HUES64 (cell line): ENCODE measurements at regions not wholly inside any gene's neighbourhood (a gene's known extent, or its start where the extent isn't known, plus 50 kb on each side); places are given as distances from the start of the nearest gene placed in this dataset.
A peak's percentile ranks its signal among the peaks of the same experiment; 100 is the strongest.

Experiments
- H3K27ac ChIP-seq: 2 replicates; pipeline ENCODE4 v1.7.0; 2013; ENCODE audit warnings: low read depth, low read length, inconsistent platforms
- H3K27me3 ChIP-seq: 2 replicates; pipeline ENCODE4 v1.6.1; 2013; ENCODE audit warnings: mild to moderate bottlenecking, low read length; ENCODE audit not compliant: insufficient read depth
- H3K36me3 ChIP-seq: 2 replicates; pipeline ENCODE4 v1.6.1; 2013; ENCODE audit warnings: mild to moderate bottlenecking, low read length; ENCODE audit not compliant: insufficient read depth
- H3K4me1 ChIP-seq: 2 replicates; pipeline ENCODE4 v1.6.1; 2013; ENCODE audit warnings: mild to moderate bottlenecking, low read length, moderate library complexity; ENCODE audit not compliant: insufficient read depth
- H3K4me3 ChIP-seq: 2 replicates; pipeline ENCODE4 v1.5.1; 2013; ENCODE audit warnings: mild to moderate bottlenecking, low read length, moderate library complexity
- H3K9ac ChIP-seq: 2 replicates; pipeline ENCODE4 v1.6.1; 2013; ENCODE audit warnings: mild to moderate bottlenecking, low read depth, low read length
- H3K9me3 ChIP-seq: 2 replicates; pipeline ENCODE4 v1.6.1; 2013; ENCODE audit warnings: low read depth, low read length; ENCODE audit not compliant: insufficient read depth
- WGBS: fragments of 150-250, 120-280 bp; methylation state at CpG from one replicate; pipeline ENCODE4 v1.1.7; 2013; ENCODE audit warnings: missing lambda C conversion rate; 5-methylcytosine and 5-hydroxymethylcytosine counted together

GRCh38 chr14:97724265-97724731, 927.1 kb downstream of the VRK1 start:
- Histone ChIP-seq H3K9me3 (no peaks in the 10 kb centered on the region; the same call in 1 of the 2 replicates), H3K4me3 (no peak overlapping the region), H3K27me3 (no peaks in the 10 kb centered on the region), H3K27ac (no peak overlapping the region), H3K4me1 (no peaks in the 10 kb centered on the region), H3K9ac (no peak overlapping the region), H3K36me3 (no peaks in the 10 kb centered on the region)
- WGBS = 91% methylated on average over 9 of the region's 9 CpGs

DNA sequence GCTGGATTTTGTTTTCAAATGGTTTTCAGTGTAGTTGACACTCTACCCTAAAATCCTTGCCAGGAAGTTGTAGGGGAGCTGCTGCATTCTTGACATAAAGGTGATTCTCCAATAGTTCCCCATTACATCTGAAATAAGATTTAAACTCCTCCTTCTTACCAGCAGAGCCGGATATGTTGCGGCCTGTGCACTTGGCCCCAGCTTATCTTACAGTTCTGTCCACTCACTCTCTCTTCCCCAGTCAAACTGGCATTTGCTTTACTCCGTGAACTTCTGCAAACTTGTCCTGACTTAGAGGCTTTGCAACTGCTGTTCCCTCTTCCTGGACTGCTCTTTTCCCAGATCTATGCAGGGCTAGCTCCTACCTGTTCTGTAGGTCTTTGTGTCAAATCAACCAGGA, 929.5 kb downstream of the VRK1 start:
- Histone ChIP-seq H3K27ac (no peak overlapping the region), H3K27me3 (no peaks in the 10 kb centered on the region), H3K36me3 (no peaks in the 10 kb centered on the region), H3K4me1 (no peaks in the 10 kb centered on the region), H3K9me3 (no peaks in the 10 kb centered on the region), H3K9ac (no peak overlapping the region), H3K4me3 (no peak overlapping the region)
- 95% methylated on average over 3 of the region's 3 CpGs for WGBS

- Histone ChIP-seq H3K4me1 (no peaks in the 10 kb centered on the region), H3K4me3 (no peak overlapping the region), H3K36me3 (no peaks in the 10 kb centered on the region), H3K9me3 (no peaks in the 10 kb centered on the region), H3K9ac (no peak overlapping the region), H3K27me3 (no peaks in the 10 kb centered on the region), H3K27ac (no peak overlapping the region)
- 92% methylated on average over 4 of the region's 4 CpGs for WGBS
These were observed 933.5 kb downstream of the VRK1 start for GRCh38 chr14:97730706-97731105.

- Histone ChIP-seq H3K27ac (no peak overlapping the region), H3K27me3 (no peaks in the 10 kb centered on the region), H3K36me3 (no peaks in the 10 kb centered on the region), H3K4me3 (no peak overlapping the region), H3K9me3 (no peaks in the 10 kb centered on the region), H3K4me1 (no peaks in the 10 kb centered on the region), H3K9ac (no peak overlapping the region)
- 95% methylated on average over 2 of the region's 2 CpGs for WGBS
These were observed 934.6 kb downstream of the VRK1 start for GRCh38 chr14:97731800-97732199.

GRCh38 chr14:97747316-97747715, 950.1 kb downstream of the VRK1 start:
- Histone ChIP-seq H3K9ac (no peak overlapping the region), H3K9me3 (peaks cover 5% of the 10 kb centered on the region; the same call in 1 of the 2 replicates), H3K4me3 (peak overlapping the region; percentile 16; the same call in 1 of the 2 replicates), H3K36me3 (no peaks in the 10 kb centered on the region), H3K27ac (peak overlapping the region; percentile 68), H3K27me3 (no peaks in the 10 kb centered on the region), H3K4me1 (peaks cover 14% of the 10 kb centered on the region)
- 37% methylated on average over 2 of the region's 2 CpGs for WGBS

- Histone ChIP-seq H3K27ac (no peak overlapping the region), H3K27me3 (no peaks in the 10 kb centered on the region), H3K9ac (no peak overlapping the region), H3K36me3 (no peaks in the 10 kb centered on the region), H3K4me1 (peaks cover 14% of the 10 kb centered on the region), H3K4me3 (no peak overlapping the region), H3K9me3 (no peaks in the 10 kb centered on the region)
- 95% methylated on average over 3 of the region's 5 CpGs for WGBS
These were observed 951.4 kb downstream of the VRK1 start for GRCh38 chr14:97748616-97749015.

DNA sequence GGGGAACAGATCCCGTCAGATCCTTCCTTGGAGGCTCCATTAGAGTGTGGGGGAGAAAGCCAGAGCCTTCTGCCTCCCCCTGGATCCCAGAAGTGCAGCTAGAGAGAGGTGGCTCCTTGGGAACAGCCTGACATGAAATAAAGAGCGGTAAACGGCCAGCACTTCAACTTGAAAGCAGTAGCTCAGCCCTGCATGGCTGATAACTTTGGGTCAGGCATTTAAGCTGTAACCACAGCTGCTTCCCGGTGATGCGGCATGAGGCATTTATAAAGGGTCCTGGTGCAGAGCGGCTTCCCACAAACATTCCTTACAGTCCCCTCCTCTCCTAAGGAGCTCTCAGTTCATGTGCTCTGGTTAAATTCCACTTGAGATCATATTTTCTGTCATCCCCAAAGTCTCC, 960.3 kb downstream of the VRK1 start:
- WGBS = 85% methylated on average over 6 of the region's 6 CpGs
- no peaks in the 10 kb centered on the region for H3K36me3 ChIP-seq
- H3K9ac ChIP-seq = no peak overlapping the region
- no peak overlapping the region for H3K27ac ChIP-seq
- no peaks in the 10 kb centered on the region for H3K27me3 ChIP-seq
- peaks cover 9% of the 10 kb centered on the region; the same call in 1 of the 2 replicates for H3K4me1 ChIP-seq
- H3K9me3 ChIP-seq = no peaks in the 10 kb centered on the region
- no peak overlapping the region for H3K4me3 ChIP-seq

DNA sequence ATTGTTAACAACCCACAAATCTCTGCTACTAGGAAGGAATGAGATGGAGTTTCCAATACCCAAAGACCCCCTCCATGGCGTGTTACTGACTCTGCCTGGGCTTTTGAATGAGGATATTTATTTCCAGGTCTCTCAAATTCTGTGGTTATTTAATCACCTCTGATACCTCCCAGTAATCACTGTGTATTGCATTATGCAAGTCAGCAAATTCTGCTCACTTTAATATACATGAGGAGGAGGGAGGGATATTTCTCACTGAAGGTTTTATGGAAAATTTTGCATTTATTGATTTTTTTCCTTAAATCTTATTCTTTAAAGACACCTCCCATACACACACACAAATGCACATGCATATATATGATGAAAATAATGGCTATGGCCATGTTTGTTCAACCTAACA, 962.9 kb downstream of the VRK1 start:
- WGBS = 100% methylated on average over 1 of the region's 1 CpG
- Histone ChIP-seq H3K4me3 (no peak overlapping the region), H3K4me1 (peaks cover 9% of the 10 kb centered on the region; the same call in 1 of the 2 replicates), H3K36me3 (no peaks in the 10 kb centered on the region), H3K27ac (no peak overlapping the region), H3K27me3 (no peaks in the 10 kb centered on the region), H3K9ac (no peak overlapping the region), H3K9me3 (no peaks in the 10 kb centered on the region)

GRCh38 chr14:97762386-97762785, 965.2 kb downstream of the VRK1 start:
- H3K27me3 ChIP-seq = no peaks in the 10 kb centered on the region
- WGBS = 91% methylated on average over 5 of the region's 5 CpGs
- no peak overlapping the region for H3K27ac ChIP-seq
- no peak overlapping the region for H3K4me3 ChIP-seq
- H3K9ac ChIP-seq = no peak overlapping the region
- H3K9me3 ChIP-seq = no peaks in the 10 kb centered on the region
- peaks cover 7% of the 10 kb centered on the region; the same call in 1 of the 2 replicates for H3K4me1 ChIP-seq
- no peaks in the 10 kb centered on the region for H3K36me3 ChIP-seq

GRCh38 chr14:97771340-97772045, 974.3 kb downstream of the VRK1 start:
- Histone ChIP-seq H3K9ac (no peak overlapping the region), H3K4me1 (no peaks in the 10 kb centered on the region), H3K27ac (no peak overlapping the region), H3K36me3 (no peaks in the 10 kb centered on the region), H3K9me3 (no peaks in the 10 kb centered on the region), H3K27me3 (no peaks in the 10 kb centered on the region), H3K4me3 (no peak overlapping the region)
- WGBS = 96% methylated on average over 8 of the region's 8 CpGs

DNA sequence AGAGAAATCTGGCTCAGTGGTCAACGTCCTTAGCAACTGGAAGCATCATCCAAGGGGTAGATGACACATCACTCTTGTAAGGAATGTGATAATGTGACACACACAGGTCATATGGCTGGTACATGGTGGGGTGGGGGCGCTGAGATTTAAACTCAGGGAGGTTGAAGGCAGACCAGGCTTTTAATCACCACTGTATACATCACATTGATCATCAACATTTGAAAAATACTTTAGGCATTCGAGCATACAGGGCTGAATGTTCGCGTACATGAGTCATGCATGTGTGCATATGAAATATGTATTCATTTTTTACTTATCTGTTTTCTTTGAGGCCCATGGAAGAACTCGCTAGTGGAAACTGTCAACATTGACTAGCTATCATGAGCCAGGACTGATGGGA, 976.4 kb downstream of the VRK1 start:
- WGBS = 95% methylated on average over 6 of the region's 6 CpGs
- no peak overlapping the region for H3K27ac ChIP-seq
- H3K4me1 ChIP-seq = no peaks in the 10 kb centered on the region
- H3K36me3 ChIP-seq = no peaks in the 10 kb centered on the region
- H3K4me3 ChIP-seq = no peak overlapping the region
- H3K9ac ChIP-seq = no peak overlapping the region
- H3K27me3 ChIP-seq = no peaks in the 10 kb centered on the region
- H3K9me3 ChIP-seq = no peaks in the 10 kb centered on the region
